Vagina (tissue), 2 donors: ENCODE measurements at regions not wholly inside any gene's neighbourhood (a gene's known extent, or its start where the extent isn't known, plus 50 kb on each side); places are given as distances from the start of the nearest gene placed in this dataset.

ENCODE experiments used
- DNase-seq, 2 donors: peaks; one replicate each; pipeline ENCODE4 v3.0.0-alpha.2; 2017; ENCODE audit errors: extremely low spot score in 2 of 2
- H3K27ac ChIP-seq: fragments of 200-600 bp; sonication (generic); one replicate; pipeline ENCODE4 v1.5.1; 2019
- H3K27me3 ChIP-seq: fragments of 200-600 bp; sonication (generic); one replicate; pipeline ENCODE4 v1.5.1; 2019
- H3K36me3 ChIP-seq, 2 donors: fragments of 200-600 bp; sonication (generic); one replicate each; pipeline ENCODE4 v1.5.1; 2017 to 2019
- H3K4me1 ChIP-seq: fragments of 200-600 bp; sonication (generic); one replicate; pipeline ENCODE4 v1.5.1; 2019
- H3K4me3 ChIP-seq, 2 donors: fragments of 200-600 bp; sonication (generic); 1 replicate in 1 of 2; 2 replicates in 1 of 2; pipeline ENCODE4 v1.5.1; 2016 to 2019
- H3K9me3 ChIP-seq: fragments of 200-600 bp; sonication (generic); one replicate; pipeline ENCODE4 v1.5.1; 2019
- POLR2A ChIP-seq, 2 donors: fragments of 450-650 bp; IDR thresholded peaks; one replicate each; pipeline ENCODE4 v1.6.1; 2017; ENCODE audit warnings: antibody characterized with exemption in 2 of 2, mild to moderate bottlenecking in 2 of 2, moderate library complexity in 2 of 2
- POLR2AphosphoS5 ChIP-seq, 2 donors: sonication (generic); formaldehyde crosslinking; IDR thresholded peaks; one replicate each; pipeline ENCODE4 v1.9.0; 2017; ENCODE audit warnings: antibody characterized with exemption in 2 of 2, mild to moderate bottlenecking in 2 of 2, low read depth in 1 of 2; ENCODE audit not compliant: insufficient read depth in 1 of 2
- intact Hi-C: fragments of 100-400 bp; cut with DNase I; formaldehyde crosslinking; loops from one replicate; pipeline ENCODE4 v1.15.1; 2023
- TF ChIP-seq, protein P1 (sequence below), 3 experiments: fragments of 450-650 bp in 2 of 3; fragments of 200-600 bp in 1 of 3; sonication (generic) in 1 of 3; IDR thresholded peaks; one replicate each; pipeline ENCODE4 v1.5.1; 2017 to 2019; ENCODE audit warnings: antibody characterized with exemption in 3 of 3, mild to moderate bottlenecking in 2 of 3, moderate library complexity in 2 of 3

- Histone ChIP-seq H3K9me3 (no peaks in the 10 kb centered on the region), H3K4me1 (no peaks in the 10 kb centered on the region), H3K27ac (no peak overlapping the region), H3K27me3 (no peaks in the 10 kb centered on the region), H3K36me3 (no peaks in the 10 kb centered on the region), H3K4me3 (no peak overlapping the region)
- TF ChIP-seq POLR2A (IDR thresholded peaks at IDR 0.05) = no peak
- no peak for TF ChIP-seq POLR2AphosphoS5 (IDR thresholded peaks at IDR 0.05; ENCODE audit: insufficient read depth in 1 of 2, low read depth in 1 of 2)
- TF ChIP-seq, protein P1, sequence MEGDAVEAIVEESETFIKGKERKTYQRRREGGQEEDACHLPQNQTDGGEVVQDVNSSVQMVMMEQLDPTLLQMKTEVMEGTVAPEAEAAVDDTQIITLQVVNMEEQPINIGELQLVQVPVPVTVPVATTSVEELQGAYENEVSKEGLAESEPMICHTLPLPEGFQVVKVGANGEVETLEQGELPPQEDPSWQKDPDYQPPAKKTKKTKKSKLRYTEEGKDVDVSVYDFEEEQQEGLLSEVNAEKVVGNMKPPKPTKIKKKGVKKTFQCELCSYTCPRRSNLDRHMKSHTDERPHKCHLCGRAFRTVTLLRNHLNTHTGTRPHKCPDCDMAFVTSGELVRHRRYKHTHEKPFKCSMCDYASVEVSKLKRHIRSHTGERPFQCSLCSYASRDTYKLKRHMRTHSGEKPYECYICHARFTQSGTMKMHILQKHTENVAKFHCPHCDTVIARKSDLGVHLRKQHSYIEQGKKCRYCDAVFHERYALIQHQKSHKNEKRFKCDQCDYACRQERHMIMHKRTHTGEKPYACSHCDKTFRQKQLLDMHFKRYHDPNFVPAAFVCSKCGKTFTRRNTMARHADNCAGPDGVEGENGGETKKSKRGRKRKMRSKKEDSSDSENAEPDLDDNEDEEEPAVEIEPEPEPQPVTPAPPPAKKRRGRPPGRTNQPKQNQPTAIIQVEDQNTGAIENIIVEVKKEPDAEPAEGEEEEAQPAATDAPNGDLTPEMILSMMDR (IDR thresholded peaks at IDR 0.05) = no peak
- DNase-seq = no peak
- intact Hi-C loops = loop anchor here (10.0 kb wide), 1 partner anchor 348 kb away; no protein-coding TSS in a partner anchor
These were observed 155.5 kb upstream of the NAV2 start for GRCh38 chr11:19557185-19557584.

DNA sequence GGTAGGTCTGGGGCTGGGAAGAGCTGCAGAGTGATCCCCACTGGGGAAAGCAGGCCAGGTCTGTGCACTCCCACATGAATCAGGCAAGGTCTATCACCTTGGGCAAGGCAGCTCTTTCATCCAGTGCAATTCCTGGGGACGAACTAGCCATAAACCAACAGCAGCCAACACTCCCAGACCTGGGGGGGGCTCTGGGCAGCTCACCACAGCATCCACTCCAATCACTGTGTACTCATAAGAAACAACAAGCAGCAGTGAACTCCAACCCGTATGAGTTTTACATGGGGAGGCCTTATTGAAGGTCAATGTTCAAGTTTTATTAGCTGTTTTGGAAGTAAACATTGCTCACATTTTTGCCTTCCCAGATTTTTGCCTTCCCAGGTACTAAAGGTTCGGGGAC, 157.4 kb upstream of the NAV2 start:
- intact Hi-C loops = loop anchor here (10.0 kb wide), 1 partner anchor 350 kb away; no protein-coding TSS in a partner anchor
- Histone ChIP-seq H3K4me1 (no peaks in the 10 kb centered on the region), H3K27me3 (no peaks in the 10 kb centered on the region), H3K4me3 (no peak overlapping the region), H3K27ac (no peak overlapping the region), H3K36me3 (no peaks in the 10 kb centered on the region), H3K9me3 (no peaks in the 10 kb centered on the region)
- no peak for DNase-seq
- TF ChIP-seq, protein P1 (IDR thresholded peaks at IDR 0.05) = no peak
- no peak for TF ChIP-seq POLR2A (IDR thresholded peaks at IDR 0.05)
- TF ChIP-seq POLR2AphosphoS5 (IDR thresholded peaks at IDR 0.05; ENCODE audit: insufficient read depth in 1 of 2, low read depth in 1 of 2) = no peak

- intact Hi-C loops = loop anchor here (5.0 to 10.0 kb wide), 2 partner anchors 351 to 482 kb away; no protein-coding TSS in a partner anchor
- DNase-seq = no peak
These were observed 158.8 kb upstream of the NAV2 start for GRCh38 chr11:19553683-19554333.

DNA sequence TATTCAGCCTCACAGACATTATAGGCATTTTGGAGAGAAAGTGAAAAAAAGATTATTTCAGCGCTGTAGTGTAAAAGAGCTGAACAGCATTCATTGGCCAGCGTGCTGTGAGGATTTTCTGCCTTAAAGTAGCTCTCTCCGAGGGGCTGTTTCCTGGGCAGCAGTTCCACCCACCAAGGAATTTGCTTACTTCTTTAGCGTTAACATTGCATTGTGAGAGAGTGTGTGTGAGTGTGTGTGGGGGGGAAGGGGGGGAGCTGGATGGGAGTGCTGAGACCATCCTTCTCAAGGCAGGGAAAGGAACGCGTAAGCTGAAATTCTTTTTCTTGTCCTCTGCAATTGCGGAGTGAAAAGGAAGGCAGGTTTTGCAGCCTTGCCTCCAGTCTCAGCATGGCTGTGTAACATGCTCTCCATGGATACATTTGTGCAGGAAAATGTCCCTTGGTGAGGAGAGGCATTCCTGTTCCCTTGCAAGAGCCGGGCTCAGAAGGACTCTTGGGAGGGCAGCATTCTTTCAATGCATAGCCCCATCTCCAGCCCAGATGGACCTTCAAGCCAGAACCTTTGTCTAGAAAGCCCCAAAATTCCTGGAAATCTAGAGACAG, 159.9 kb upstream of the NAV2 start:
- Histone ChIP-seq H3K9me3 (no peaks in the 10 kb centered on the region), H3K27me3 (no peaks in the 10 kb centered on the region), H3K4me3 (no peak overlapping the region), H3K4me1 (no peaks in the 10 kb centered on the region), H3K27ac (no peak overlapping the region), H3K36me3 (no peaks in the 10 kb centered on the region)
- TF ChIP-seq, protein P1 (IDR thresholded peaks at IDR 0.05) = no peak
- TF ChIP-seq POLR2AphosphoS5 (IDR thresholded peaks at IDR 0.05; ENCODE audit: insufficient read depth in 1 of 2, low read depth in 1 of 2) = no peak
- TF ChIP-seq POLR2A (IDR thresholded peaks at IDR 0.05) = no peak
- intact Hi-C loops = loop anchor here (5.0 to 10.0 kb wide), 2 partner anchors 352 to 480 kb away; no protein-coding TSS in a partner anchor
- no peak for DNase-seq

More at GRCh38 chr11:19553683-19554333, 158.8 kb upstream of the NAV2 start:
- no peak for TF ChIP-seq POLR2AphosphoS5 (IDR thresholded peaks at IDR 0.05; ENCODE audit: insufficient read depth in 1 of 2, low read depth in 1 of 2)
- TF ChIP-seq, protein P1 (IDR thresholded peaks at IDR 0.05) = peak; percentile 73 to 86 (median 83)
- H3K4me1 ChIP-seq = no peaks in the 10 kb centered on the region
- H3K27ac ChIP-seq = no peak overlapping the region
- no peaks in the 10 kb centered on the region for H3K27me3 ChIP-seq
- no peaks in the 10 kb centered on the region for H3K9me3 ChIP-seq
- no peak overlapping the region for H3K4me3 ChIP-seq
- H3K36me3 ChIP-seq = no peaks in the 10 kb centered on the region

DNA sequence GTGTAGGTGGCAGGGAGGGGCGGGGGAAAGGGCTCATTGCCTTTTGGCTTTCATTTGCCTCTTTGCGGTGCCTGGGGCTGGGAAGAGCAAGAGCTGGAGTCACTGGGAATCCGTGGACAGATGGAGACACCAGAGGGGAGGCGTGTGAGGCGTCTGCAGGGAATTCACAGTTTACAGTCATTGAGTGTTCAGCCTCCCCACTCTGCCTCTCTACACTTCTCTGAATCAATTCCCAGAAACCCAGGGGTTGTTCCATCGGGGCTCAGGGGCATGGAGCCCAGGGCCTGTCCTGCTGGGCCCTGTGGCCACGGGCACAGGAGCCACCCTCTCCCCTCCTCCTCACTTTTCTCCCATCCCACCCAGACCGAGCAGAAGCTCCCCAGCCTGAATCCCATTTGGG, 160.5 kb upstream of the NAV2 start:
- TF ChIP-seq, protein P1 (IDR thresholded peaks at IDR 0.05) = no peak
- no peak for TF ChIP-seq POLR2AphosphoS5 (IDR thresholded peaks at IDR 0.05; ENCODE audit: insufficient read depth in 1 of 2, low read depth in 1 of 2)
- no peak for TF ChIP-seq POLR2A (IDR thresholded peaks at IDR 0.05)
- intact Hi-C loops = loop anchor here (5.0 to 10.0 kb wide), 2 partner anchors 353 to 480 kb away; no protein-coding TSS in a partner anchor
- no peak overlapping the region for H3K4me3 ChIP-seq
- no peak overlapping the region for H3K27ac ChIP-seq
- DNase-seq = no peak
- no peaks in the 10 kb centered on the region for H3K4me1 ChIP-seq
- no peaks in the 10 kb centered on the region for H3K36me3 ChIP-seq
- no peaks in the 10 kb centered on the region for H3K9me3 ChIP-seq
- H3K27me3 ChIP-seq = no peaks in the 10 kb centered on the region
